Body of pancreas (tissue), 4 donors: ENCODE measurements at regions not wholly inside any gene's neighbourhood (a gene's known extent, or its start where the extent isn't known, plus 50 kb on each side); places are given as distances from the start of the nearest gene placed in this dataset.

Experiments
- ATAC-seq: fragments of 150-250 bp; one replicate; pipeline ENCODE4 v1.9.1; 2016
- DNase-seq, 4 donors: peaks; one replicate each; pipeline ENCODE4 v3.0.0-alpha.2; 2019
- H3K27ac ChIP-seq, 4 donors: fragments of 200-600 bp; sonication (generic); 1 replicate in 3 of 4; 2 replicates in 1 of 4; pipeline versions ENCODE4 v1.5.1 to v1.6.1; 2016 to 2019; ENCODE audit warnings: mild to moderate bottlenecking in 1 of 4, mixed read lengths in 1 of 4, moderate library complexity in 1 of 4
- H3K27me3 ChIP-seq, 2 donors: fragments of 200-600 bp; sonication (generic); one replicate each; pipeline ENCODE4 v1.6.0; 2016; ENCODE audit warnings: mild to moderate bottlenecking in 1 of 2
- H3K36me3 ChIP-seq, 2 donors: fragments of 200-600 bp; sonication (generic); replicated peaks in 1 of 2; 2 replicates each; pipeline ENCODE4 v1.5.1; 2016; ENCODE audit warnings: low read depth in 2 of 2; ENCODE audit not compliant: insufficient read depth in 1 of 2
- H3K4me1 ChIP-seq: fragments of 200-600 bp; sonication (generic); one replicate; pipeline ENCODE4 v1.6.0; 2016
- H3K4me3 ChIP-seq, 2 donors: fragments of 200-600 bp; sonication (generic); 1 replicate in 1 of 2; 2 replicates in 1 of 2; pipeline ENCODE4 v1.5.1; 2016 to 2019
- H3K9me3 ChIP-seq, 3 donors: fragments of 200-600 bp; sonication (generic); 1 replicate in 2 of 3; 2 replicates in 1 of 3; pipeline ENCODE4 v1.5.1; 2016
- POLR2A ChIP-seq, 3 donors: fragments of 450-650 bp; IDR thresholded peaks; one replicate each; pipeline ENCODE4 v1.6.1; 2016; ENCODE audit warnings: antibody characterized with exemption in 3 of 3, mild to moderate bottlenecking in 2 of 3
- WGBS, 2 donors: methylation state at CpG; one replicate each; pipeline ENCODE4 v1.1.5; 2017; 5-methylcytosine and 5-hydroxymethylcytosine counted together
- intact Hi-C: fragments of 100-400 bp; cut with DNase I; formaldehyde crosslinking; loops from one replicate; pipeline ENCODE4 v1.15.1; 2023
- TF ChIP-seq, protein P1 (sequence below), 7 experiments: fragments of 450-650 bp in 4 of 7; fragments of 200-600 bp in 3 of 7; sonication (generic) in 3 of 7; IDR thresholded peaks; one replicate each; pipeline ENCODE4 v1.5.1; 2016 to 2019; ENCODE audit warnings: antibody characterized with exemption in 7 of 7

DNA sequence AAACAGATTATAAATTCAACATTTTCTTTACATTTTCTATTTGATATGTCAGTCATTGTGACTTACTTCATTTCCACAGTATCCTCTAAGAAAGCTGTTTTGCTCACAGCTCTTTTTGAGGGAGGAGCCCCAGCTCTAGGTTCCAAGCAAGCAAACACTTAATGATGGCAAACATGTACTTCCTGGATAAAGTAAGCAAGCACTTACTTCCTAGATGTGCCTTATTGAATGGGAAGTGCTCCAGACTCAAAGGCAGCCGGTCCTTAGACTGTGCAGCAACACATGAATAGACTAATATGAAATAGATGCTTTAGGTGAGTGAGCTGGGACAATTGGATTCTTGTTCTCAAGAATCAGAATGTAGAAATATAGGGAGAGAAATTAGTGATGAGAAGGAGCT is 2149.8 kb upstream of the PIK3C3 start:
- ATAC-seq (no peak), DNase-seq (no peak)
- Histone ChIP-seq H3K27me3 (no peaks in the 10 kb centered on the region), H3K4me1 (no peaks in the 10 kb centered on the region), H3K27ac (no peak overlapping the region), H3K36me3 (no peaks in the 10 kb centered on the region), H3K9me3 (no peaks in the 10 kb centered on the region), H3K4me3 (no peak overlapping the region)
- no peak for TF ChIP-seq POLR2A (IDR thresholded peaks at IDR 0.05)
- TF ChIP-seq, protein P1, sequence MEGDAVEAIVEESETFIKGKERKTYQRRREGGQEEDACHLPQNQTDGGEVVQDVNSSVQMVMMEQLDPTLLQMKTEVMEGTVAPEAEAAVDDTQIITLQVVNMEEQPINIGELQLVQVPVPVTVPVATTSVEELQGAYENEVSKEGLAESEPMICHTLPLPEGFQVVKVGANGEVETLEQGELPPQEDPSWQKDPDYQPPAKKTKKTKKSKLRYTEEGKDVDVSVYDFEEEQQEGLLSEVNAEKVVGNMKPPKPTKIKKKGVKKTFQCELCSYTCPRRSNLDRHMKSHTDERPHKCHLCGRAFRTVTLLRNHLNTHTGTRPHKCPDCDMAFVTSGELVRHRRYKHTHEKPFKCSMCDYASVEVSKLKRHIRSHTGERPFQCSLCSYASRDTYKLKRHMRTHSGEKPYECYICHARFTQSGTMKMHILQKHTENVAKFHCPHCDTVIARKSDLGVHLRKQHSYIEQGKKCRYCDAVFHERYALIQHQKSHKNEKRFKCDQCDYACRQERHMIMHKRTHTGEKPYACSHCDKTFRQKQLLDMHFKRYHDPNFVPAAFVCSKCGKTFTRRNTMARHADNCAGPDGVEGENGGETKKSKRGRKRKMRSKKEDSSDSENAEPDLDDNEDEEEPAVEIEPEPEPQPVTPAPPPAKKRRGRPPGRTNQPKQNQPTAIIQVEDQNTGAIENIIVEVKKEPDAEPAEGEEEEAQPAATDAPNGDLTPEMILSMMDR (IDR thresholded peaks at IDR 0.05) = no peak
- intact Hi-C loops = no loop called here
- 22 to 40% methylated on average over 1 of the region's 1 CpG for WGBS, 2 donors

DNA sequence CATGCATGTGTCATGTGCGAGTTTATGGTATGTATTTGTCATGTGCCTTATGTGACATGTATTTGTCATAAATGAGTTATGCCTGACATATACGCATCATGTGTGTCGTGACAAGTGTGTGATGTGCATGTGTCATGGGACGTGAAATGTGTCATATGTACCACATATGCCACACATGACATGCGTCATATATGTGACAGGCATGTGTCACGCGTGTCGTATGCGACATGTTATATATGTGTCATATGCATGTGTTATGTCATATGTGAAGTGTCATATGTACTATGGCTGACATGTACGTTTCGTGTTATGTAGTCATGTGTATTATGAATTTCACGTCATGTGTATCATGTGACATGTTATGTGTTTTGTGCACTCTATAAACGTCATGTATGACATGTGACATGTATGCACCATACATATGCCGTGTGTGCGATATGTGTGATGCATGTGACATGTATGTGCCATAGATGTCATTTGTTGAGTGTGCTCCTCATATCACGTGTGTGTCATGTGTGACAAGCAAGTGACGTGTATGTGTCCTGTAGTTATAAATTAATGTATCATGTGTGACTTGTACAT is 2152.3 kb upstream of the PIK3C3 start:
- Histone ChIP-seq H3K27ac (no peak overlapping the region), H3K36me3 (no peaks in the 10 kb centered on the region), H3K27me3 (no peaks in the 10 kb centered on the region), H3K9me3 (no peaks in the 10 kb centered on the region), H3K4me1 (no peaks in the 10 kb centered on the region), H3K4me3 (no peak overlapping the region)
- intact Hi-C loops = no loop called here
- TF ChIP-seq POLR2A (IDR thresholded peaks at IDR 0.05) = no peak
- TF ChIP-seq, protein P1 (IDR thresholded peaks at IDR 0.05) = no peak
- WGBS, 2 donors = 79 to 87% methylated on average over 17 of the region's 17 CpGs
- DNase-seq = no peak
- no peak for ATAC-seq

DNA sequence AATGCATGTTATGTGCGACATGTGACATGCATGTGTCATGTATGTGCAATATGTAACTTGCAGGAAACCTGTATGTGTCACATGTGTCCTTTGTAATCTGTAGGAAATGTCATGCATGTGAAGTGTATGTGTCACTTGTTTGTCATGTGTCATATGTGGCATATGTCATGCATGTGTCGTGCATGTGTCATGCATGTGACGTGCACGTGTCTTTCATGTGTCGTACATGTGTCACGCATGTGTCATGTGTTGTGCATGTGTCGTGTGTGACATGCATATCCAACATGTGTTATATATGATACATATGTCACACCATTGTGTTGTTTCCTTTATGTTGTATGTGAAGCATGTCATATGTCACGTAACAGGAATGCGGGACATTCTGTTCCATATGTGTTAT is 2153.2 kb upstream of the PIK3C3 start:
- intact Hi-C loops = no loop called here
- 81 to 82% methylated on average over 9 of the region's 9 CpGs for WGBS, 2 donors
- Histone ChIP-seq H3K4me3 (no peak overlapping the region), H3K27me3 (no peaks in the 10 kb centered on the region), H3K4me1 (no peaks in the 10 kb centered on the region), H3K9me3 (no peaks in the 10 kb centered on the region), H3K27ac (no peak overlapping the region), H3K36me3 (no peaks in the 10 kb centered on the region)
- DNase-seq = no peak
- no peak for ATAC-seq
- no peak for TF ChIP-seq POLR2A (IDR thresholded peaks at IDR 0.05)
- TF ChIP-seq, protein P1 (IDR thresholded peaks at IDR 0.05) = no peak

DNA sequence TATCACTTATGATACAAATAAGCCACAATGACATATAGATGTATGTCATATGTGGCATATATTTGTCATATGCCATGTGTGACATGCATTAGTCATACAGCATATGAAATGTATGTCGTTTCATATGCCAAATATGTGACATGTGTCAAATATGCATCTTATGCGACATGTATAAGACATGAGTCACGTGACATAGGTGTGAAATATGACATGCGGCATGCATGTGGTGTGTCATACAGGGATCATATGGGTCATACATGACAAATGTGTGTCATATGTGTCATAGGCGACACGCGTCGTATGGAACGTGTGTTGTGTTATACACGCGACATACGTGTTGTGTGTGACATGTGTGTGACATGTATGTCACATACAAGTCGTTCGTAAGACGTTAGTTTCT is 2154.0 kb upstream of the PIK3C3 start:
- TF ChIP-seq, protein P1 (IDR thresholded peaks at IDR 0.05) = no peak
- TF ChIP-seq POLR2A (IDR thresholded peaks at IDR 0.05) = no peak
- no peak for DNase-seq
- Histone ChIP-seq H3K4me3 (no peak overlapping the region), H3K27ac (no peak overlapping the region), H3K9me3 (no peaks in the 10 kb centered on the region), H3K4me1 (no peaks in the 10 kb centered on the region), H3K27me3 (no peaks in the 10 kb centered on the region), H3K36me3 (no peaks in the 10 kb centered on the region)
- 92 to 94% methylated on average over 15 of the region's 15 CpGs for WGBS, 2 donors
- ATAC-seq = no peak
- intact Hi-C loops = no loop called here

DNA sequence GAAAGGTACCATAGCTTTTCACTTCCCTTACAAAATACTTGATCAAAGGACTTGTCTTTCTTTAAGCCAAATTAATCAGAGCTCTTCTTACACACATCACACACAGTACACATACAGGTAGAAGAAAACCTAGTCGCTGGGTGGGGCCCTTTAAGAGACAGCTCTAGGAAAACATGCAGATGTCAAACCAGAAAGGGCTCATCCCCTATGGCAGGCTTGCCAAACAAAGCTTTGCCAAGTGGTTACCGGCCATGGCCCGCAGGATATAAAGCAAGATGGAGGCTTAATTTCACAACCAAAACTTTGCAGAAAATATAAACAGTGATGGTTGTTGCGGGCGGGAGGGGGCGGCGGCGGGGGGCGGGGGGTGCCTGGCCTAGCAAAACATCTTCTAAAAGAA is 2156.0 kb upstream of the PIK3C3 start:
- Histone ChIP-seq H3K36me3 (no peaks in the 10 kb centered on the region), H3K27ac (no peak overlapping the region), H3K27me3 (no peaks in the 10 kb centered on the region), H3K9me3 (no peaks in the 10 kb centered on the region), H3K4me3 (no peak overlapping the region), H3K4me1 (no peaks in the 10 kb centered on the region)
- ATAC-seq (no peak), DNase-seq (no peak)
- intact Hi-C loops = no loop called here
- TF ChIP-seq, protein P1 (IDR thresholded peaks at IDR 0.05) = no peak
- no peak for TF ChIP-seq POLR2A (IDR thresholded peaks at IDR 0.05)
- WGBS, 2 donors = 30 to 33% methylated on average over 9 of the region's 9 CpGs
